HL-60 (cell line): ENCODE measurements at regions not wholly inside any gene's neighbourhood (a gene's known extent, or its start where the extent isn't known, plus 50 kb on each side); places are given as distances from the start of the nearest gene placed in this dataset.

Source experiments
- GABPA ChIP-seq: IDR thresholded peaks from 2 replicates; pipeline ENCODE4 v1.6.1; 2012; ENCODE audit warnings: low read depth
- POLR2AphosphoS5 ChIP-seq: IDR thresholded peaks from 2 replicates; pipeline ENCODE4 v1.6.1; 2012; ENCODE audit warnings: low read depth
- SPI1 ChIP-seq: IDR thresholded peaks from 2 replicates; pipeline ENCODE4 v1.6.1; 2012; ENCODE audit warnings: low read depth, mild to moderate bottlenecking, borderline replicate concordance
- TF ChIP-seq, protein P1 (sequence below): IDR thresholded peaks from one replicate; pipeline ENCODE4 v1.5.1; 2011; ENCODE audit warnings: low read length, control low read depth, inconsistent platforms; ENCODE audit not compliant: insufficient read depth
- TF ChIP-seq, protein P2 (sequence below): IDR thresholded peaks from 2 replicates; pipeline ENCODE4 v1.6.1; 2012; ENCODE audit warnings: low read depth; ENCODE audit not compliant: insufficient replicate concordance

DNA sequence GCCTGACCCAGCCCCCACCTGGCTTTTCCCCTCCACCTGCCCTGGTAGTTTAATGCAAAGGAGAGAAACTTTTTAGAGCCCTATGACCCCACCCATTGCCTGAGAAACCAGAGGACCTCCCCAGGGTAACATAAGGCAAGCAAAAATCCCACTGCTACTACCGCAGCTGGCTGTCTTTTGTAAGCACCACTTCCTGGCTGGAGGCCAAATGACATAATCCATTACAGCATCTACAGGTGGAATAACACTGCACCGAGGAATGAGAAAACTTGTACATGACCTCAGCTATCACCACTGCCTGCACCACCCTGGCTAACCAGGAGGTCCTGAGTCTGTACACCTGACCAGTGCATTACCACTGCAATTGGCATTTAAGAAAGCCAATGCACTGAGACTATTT lies 149.6 kb upstream of the GALNT5 start:
- TF ChIP-seq, protein P1, sequence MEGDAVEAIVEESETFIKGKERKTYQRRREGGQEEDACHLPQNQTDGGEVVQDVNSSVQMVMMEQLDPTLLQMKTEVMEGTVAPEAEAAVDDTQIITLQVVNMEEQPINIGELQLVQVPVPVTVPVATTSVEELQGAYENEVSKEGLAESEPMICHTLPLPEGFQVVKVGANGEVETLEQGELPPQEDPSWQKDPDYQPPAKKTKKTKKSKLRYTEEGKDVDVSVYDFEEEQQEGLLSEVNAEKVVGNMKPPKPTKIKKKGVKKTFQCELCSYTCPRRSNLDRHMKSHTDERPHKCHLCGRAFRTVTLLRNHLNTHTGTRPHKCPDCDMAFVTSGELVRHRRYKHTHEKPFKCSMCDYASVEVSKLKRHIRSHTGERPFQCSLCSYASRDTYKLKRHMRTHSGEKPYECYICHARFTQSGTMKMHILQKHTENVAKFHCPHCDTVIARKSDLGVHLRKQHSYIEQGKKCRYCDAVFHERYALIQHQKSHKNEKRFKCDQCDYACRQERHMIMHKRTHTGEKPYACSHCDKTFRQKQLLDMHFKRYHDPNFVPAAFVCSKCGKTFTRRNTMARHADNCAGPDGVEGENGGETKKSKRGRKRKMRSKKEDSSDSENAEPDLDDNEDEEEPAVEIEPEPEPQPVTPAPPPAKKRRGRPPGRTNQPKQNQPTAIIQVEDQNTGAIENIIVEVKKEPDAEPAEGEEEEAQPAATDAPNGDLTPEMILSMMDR: no peak
- TF ChIP-seq POLR2AphosphoS5 (no peak), GABPA (no peak), SPI1 (no peak)
- TF ChIP-seq, protein P2, sequence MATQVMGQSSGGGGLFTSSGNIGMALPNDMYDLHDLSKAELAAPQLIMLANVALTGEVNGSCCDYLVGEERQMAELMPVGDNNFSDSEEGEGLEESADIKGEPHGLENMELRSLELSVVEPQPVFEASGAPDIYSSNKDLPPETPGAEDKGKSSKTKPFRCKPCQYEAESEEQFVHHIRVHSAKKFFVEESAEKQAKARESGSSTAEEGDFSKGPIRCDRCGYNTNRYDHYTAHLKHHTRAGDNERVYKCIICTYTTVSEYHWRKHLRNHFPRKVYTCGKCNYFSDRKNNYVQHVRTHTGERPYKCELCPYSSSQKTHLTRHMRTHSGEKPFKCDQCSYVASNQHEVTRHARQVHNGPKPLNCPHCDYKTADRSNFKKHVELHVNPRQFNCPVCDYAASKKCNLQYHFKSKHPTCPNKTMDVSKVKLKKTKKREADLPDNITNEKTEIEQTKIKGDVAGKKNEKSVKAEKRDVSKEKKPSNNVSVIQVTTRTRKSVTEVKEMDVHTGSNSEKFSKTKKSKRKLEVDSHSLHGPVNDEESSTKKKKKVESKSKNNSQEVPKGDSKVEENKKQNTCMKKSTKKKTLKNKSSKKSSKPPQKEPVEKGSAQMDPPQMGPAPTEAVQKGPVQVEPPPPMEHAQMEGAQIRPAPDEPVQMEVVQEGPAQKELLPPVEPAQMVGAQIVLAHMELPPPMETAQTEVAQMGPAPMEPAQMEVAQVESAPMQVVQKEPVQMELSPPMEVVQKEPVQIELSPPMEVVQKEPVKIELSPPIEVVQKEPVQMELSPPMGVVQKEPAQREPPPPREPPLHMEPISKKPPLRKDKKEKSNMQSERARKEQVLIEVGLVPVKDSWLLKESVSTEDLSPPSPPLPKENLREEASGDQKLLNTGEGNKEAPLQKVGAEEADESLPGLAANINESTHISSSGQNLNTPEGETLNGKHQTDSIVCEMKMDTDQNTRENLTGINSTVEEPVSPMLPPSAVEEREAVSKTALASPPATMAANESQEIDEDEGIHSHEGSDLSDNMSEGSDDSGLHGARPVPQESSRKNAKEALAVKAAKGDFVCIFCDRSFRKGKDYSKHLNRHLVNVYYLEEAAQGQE: no peak
